Naive thymus-derived CD8-positive, alpha-beta T cell (primary cell): ENCODE measurements at regions not wholly inside any gene's neighbourhood (a gene's known extent, or its start where the extent isn't known, plus 50 kb on each side); places are given as distances from the start of the nearest gene placed in this dataset.

ENCODE experiments used
- ATAC-seq, 2 donors: fragments of 150-1000 bp; cut with Tn5 transposase in 1 of 2; sonication (Bioruptor Pico), chemical (Tn5 transposase) in 1 of 2; 1 replicate in 1 of 2; 2 replicates in 1 of 2; pipeline ENCODE4 v1.10.0; 2021; ENCODE audit warnings: mild to moderate bottlenecking in 2 of 2, moderate library complexity in 2 of 2
- POLR2A ChIA-PET: fragments of 350-600 bp; sonication (Branson Sonifier 250); formaldehyde crosslinking; loops from one replicate; lab custom pipeline; 2021; ENCODE audit warnings: antibody characterized with exemption; lab: Charles Lee
- DNase-seq, 10 donors: peaks; one replicate each; pipeline versions ENCODE4 v3.0.0 to v3.0.0-alpha.2; 2020 to 2022
- H3K27ac Mint-ChIP-seq, 10 donors: one replicate each; pipeline ENCODE4 v1.8.0; 2020 to 2022; ENCODE audit warnings: mild to moderate bottlenecking in 10 of 10, mixed read lengths in 10 of 10, moderate library complexity in 4 of 10, inconsistent platforms in 1 of 10
- H3K27me3 Mint-ChIP-seq, 5 donors: one replicate each; pipeline ENCODE4 v1.8.0; 2021 to 2022; ENCODE audit warnings: mixed read lengths in 5 of 5
- H3K36me3 Mint-ChIP-seq, 3 donors: one replicate each; pipeline ENCODE4 v1.8.0; 2020 to 2022; ENCODE audit warnings: mixed read lengths in 3 of 3, mild to moderate bottlenecking in 2 of 3, inconsistent platforms in 1 of 3
- H3K4me1 Mint-ChIP-seq, 4 donors: one replicate each; pipeline ENCODE4 v1.8.0; 2021 to 2022; ENCODE audit warnings: mixed read lengths in 4 of 4
- H3K4me3 Mint-ChIP-seq, 10 donors: one replicate each; pipeline ENCODE4 v1.8.0; 2020 to 2022; ENCODE audit warnings: mild to moderate bottlenecking in 10 of 10, mixed read lengths in 10 of 10, moderate library complexity in 6 of 10, inconsistent platforms in 1 of 10
- H3K9me3 Mint-ChIP-seq, 9 donors: one replicate each; pipeline ENCODE4 v1.8.0; 2020 to 2022; ENCODE audit warnings: mixed read lengths in 9 of 9, mild to moderate bottlenecking in 3 of 9, inconsistent platforms in 1 of 9, moderate library complexity in 1 of 9

GRCh38 chr3:82103241-82103640 is 341.8 kb upstream of the GBE1 start:
- no peaks in the 10 kb centered on the region for H3K4me1 Mint-ChIP-seq
- DNase-seq (no peak), ATAC-seq (no peak)
- no peaks in the 10 kb centered on the region for H3K36me3 Mint-ChIP-seq
- peaks cover 0 to 4% (median 0%) of the 10 kb centered on the region in 5 donors for H3K27me3 Mint-ChIP-seq
- POLR2A ChIA-PET, result no interaction called here
- H3K27ac Mint-ChIP-seq, result no peak overlapping the region
- H3K4me3 Mint-ChIP-seq, result no peak overlapping the region
- peaks cover 0 to 4% (median 0%) of the 10 kb centered on the region in 9 donors for H3K9me3 Mint-ChIP-seq

- DNase-seq, result no peak
- Mint-ChIP-seq H3K9me3 (peaks cover 0 to 9% (median 0%) of the 10 kb centered on the region in 9 donors), H3K27ac (no peak overlapping the region), H3K4me3 (no peak overlapping the region), H3K27me3 (peaks cover 0 to 4% (median 0%) of the 10 kb centered on the region in 5 donors), H3K4me1 (no peaks in the 10 kb centered on the region), H3K36me3 (no peaks in the 10 kb centered on the region)
- no peak for ATAC-seq
- POLR2A ChIA-PET, result no interaction called here
These were observed 338.9 kb upstream of the GBE1 start for GRCh38 chr3:82100378-82100777.

DNA sequence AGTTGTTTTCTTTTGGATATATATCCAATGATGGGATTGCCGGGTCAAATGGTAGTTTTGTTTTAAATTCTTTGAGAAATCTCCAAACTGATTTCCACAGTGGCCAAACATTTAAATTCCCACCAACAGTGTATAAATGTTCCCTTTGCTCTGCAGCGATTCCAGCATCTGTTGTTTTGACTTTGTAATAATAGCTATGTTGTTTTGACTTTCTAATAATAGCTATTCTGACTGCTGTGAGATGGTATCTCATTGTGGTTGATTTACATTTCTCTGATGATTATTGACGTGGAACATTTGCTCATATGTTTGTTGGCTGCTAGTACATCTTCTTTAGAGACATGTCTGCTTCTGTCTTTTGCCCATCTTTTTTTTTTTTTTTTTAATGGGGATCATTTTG is 332.2 kb upstream of the GBE1 start:
- no peak overlapping the region for H3K27ac Mint-ChIP-seq
- H3K4me3 Mint-ChIP-seq, result no peak overlapping the region
- H3K9me3 Mint-ChIP-seq, result peaks cover 0 to 9% (median 0%) of the 10 kb centered on the region in 9 donors
- DNase-seq (no peak), ATAC-seq (no peak)
- H3K36me3 Mint-ChIP-seq, result no peaks in the 10 kb centered on the region
- POLR2A ChIA-PET, result no interaction called here
- H3K27me3 Mint-ChIP-seq, result no peaks in the 10 kb centered on the region
- peaks cover 0 to 2% (median 0%) of the 10 kb centered on the region in 4 donors for H3K4me1 Mint-ChIP-seq

DNA sequence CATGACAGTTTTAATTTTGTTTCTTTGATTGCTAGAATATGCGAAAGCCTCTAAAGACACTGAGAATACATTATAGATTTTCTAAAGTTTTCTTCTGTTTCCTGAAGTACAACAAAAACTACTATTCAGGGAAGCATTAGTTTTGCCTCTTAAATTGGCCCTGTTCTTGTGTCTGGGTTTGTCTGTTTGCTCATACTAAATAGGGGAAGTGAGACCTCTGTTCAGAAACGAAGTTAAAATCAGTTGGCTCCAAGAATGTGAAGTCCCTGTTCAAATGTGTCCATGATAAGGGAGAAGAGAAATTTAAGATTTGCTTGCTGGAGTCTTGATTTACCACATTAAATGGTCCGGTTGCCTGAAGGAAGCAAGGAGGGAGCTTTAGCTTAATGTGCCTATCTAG is 327.3 kb upstream of the GBE1 start:
- no peak for DNase-seq
- Mint-ChIP-seq H3K27ac (no peak overlapping the region), H3K4me3 (no peak overlapping the region), H3K4me1 (peaks cover 0 to 2% (median 0%) of the 10 kb centered on the region in 4 donors), H3K9me3 (peaks cover 0 to 7% (median 0%) of the 10 kb centered on the region in 9 donors), H3K36me3 (no peaks in the 10 kb centered on the region), H3K27me3 (no peaks in the 10 kb centered on the region)
- no peak for ATAC-seq
- POLR2A ChIA-PET, result no interaction called here

DNA sequence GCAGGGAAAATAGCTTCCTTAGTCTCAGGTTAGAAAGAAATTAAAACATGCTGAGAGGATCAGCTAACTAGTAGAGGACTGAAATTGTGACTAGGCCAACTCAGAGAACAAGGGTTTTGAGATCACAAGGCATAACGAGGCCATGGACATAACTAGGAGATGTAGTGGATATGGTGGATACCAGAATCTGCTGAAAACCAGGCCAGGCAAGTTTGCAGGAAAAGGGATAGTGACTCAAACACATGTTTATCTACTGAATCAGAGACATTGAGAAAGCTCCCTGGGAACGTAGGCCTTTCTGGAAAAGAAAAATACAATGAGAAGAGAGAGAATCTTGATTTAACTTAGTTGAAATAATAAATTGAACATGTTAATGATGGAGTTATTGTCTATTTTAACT is 326.5 kb upstream of the GBE1 start:
- no peak overlapping the region for H3K27ac Mint-ChIP-seq
- POLR2A ChIA-PET, result no interaction called here
- peaks cover 0 to 2% (median 0%) of the 10 kb centered on the region in 4 donors for H3K4me1 Mint-ChIP-seq
- H3K4me3 Mint-ChIP-seq, result no peak overlapping the region
- H3K27me3 Mint-ChIP-seq, result no peaks in the 10 kb centered on the region
- ATAC-seq (no peak), DNase-seq (no peak)
- peaks cover 0 to 2% (median 0%) of the 10 kb centered on the region in 9 donors for H3K9me3 Mint-ChIP-seq
- H3K36me3 Mint-ChIP-seq, result no peaks in the 10 kb centered on the region

GRCh38 chr3:82085851-82086475 is 324.5 kb upstream of the GBE1 start:
- H3K27ac Mint-ChIP-seq, result no peak overlapping the region
- H3K27me3 Mint-ChIP-seq, result no peaks in the 10 kb centered on the region
- H3K4me1 Mint-ChIP-seq, result peaks cover 0 to 2% (median 0%) of the 10 kb centered on the region in 4 donors
- DNase-seq (no peak), ATAC-seq (no peak)
- H3K9me3 Mint-ChIP-seq, result peaks cover 0 to 2% (median 0%) of the 10 kb centered on the region in 9 donors
- no peak overlapping the region for H3K4me3 Mint-ChIP-seq
- no peaks in the 10 kb centered on the region for H3K36me3 Mint-ChIP-seq
- POLR2A ChIA-PET, result no interaction called here

DNA sequence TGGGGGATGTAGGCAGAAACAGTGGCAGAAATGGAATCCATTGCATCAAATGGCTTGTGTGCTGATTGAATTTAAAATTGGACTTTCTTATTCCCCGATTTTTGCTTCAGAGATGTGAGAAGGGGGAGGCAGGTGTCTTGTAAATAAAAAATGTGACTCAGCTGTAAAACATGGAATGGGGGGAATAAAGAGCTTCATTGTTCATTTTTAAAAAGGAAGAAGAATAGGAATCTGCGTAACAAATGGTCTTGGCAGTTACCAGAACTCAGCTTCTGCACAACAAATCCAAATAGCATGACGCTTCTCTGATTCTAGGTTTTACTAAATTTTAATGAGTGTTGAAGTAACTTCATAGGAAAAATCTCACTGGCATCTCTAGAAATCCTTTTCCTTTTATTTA is 323.9 kb upstream of the GBE1 start:
- POLR2A ChIA-PET, result no interaction called here
- DNase-seq (no peak), ATAC-seq (no peak)
- Mint-ChIP-seq H3K27ac (no peak overlapping the region), H3K4me3 (no peak overlapping the region), H3K36me3 (no peaks in the 10 kb centered on the region), H3K27me3 (no peaks in the 10 kb centered on the region), H3K4me1 (peaks cover 0 to 2% (median 0%) of the 10 kb centered on the region in 4 donors), H3K9me3 (peaks cover 0 to 2% (median 0%) of the 10 kb centered on the region in 9 donors)

GRCh38 chr3:82084824-82085223 is 323.4 kb upstream of the GBE1 start:
- H3K4me3 Mint-ChIP-seq, result no peak overlapping the region
- no peaks in the 10 kb centered on the region for H3K36me3 Mint-ChIP-seq
- H3K27ac Mint-ChIP-seq, result no peak overlapping the region
- H3K9me3 Mint-ChIP-seq, result peaks cover 0 to 2% (median 0%) of the 10 kb centered on the region in 9 donors
- H3K4me1 Mint-ChIP-seq, result peaks cover 0 to 2% (median 0%) of the 10 kb centered on the region in 4 donors
- ATAC-seq (no peak), DNase-seq (no peak)
- H3K27me3 Mint-ChIP-seq, result no peaks in the 10 kb centered on the region
- POLR2A ChIA-PET, result no interaction called here

DNA sequence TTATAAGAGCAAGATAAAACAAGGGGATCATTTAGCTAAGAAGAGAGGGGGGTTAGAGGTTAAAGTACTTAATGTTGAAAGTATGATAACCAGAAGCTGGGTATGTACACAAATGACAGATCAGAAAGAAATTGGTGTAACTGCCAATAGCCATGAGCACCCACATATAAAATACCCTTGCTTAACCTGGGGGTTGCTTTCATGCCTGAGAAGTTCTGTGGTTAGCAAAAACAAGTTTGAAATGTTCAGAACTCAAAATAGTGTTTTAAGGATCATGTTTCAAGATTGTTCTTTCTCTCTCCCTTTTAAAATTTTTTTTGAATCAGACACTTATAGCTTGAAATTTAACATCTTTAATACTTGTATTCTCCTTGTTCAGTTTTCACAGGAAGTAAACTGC is 321.4 kb upstream of the GBE1 start:
- no peaks in the 10 kb centered on the region for H3K36me3 Mint-ChIP-seq
- H3K4me1 Mint-ChIP-seq, result no peaks in the 10 kb centered on the region
- peaks cover 0 to 2% (median 0%) of the 10 kb centered on the region in 9 donors for H3K9me3 Mint-ChIP-seq
- H3K27ac Mint-ChIP-seq, result no peak overlapping the region
- no peaks in the 10 kb centered on the region for H3K27me3 Mint-ChIP-seq
- ATAC-seq, result no peak
- POLR2A ChIA-PET, result no interaction called here
- DNase-seq, result no peak
- no peak overlapping the region for H3K4me3 Mint-ChIP-seq

DNA sequence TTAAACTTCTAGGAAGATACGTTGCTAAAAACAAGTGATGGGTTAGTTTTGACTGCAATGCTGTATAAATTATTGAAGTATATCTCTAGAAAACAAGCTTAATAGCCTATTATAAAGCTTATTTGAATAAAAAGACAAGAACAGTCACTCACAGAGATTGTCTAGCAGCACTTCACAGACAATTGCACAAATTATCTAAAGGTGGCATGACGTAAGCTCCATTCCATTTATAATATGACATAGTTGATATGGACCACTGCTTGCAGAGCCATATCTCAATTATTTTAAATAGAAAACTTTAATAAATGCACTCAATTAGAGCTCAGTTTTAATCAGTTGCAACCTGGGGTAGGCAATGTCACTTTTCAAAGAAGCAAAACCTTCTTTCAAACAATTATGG is 319.9 kb upstream of the GBE1 start:
- ATAC-seq, result no peak
- H3K4me1 Mint-ChIP-seq, result no peaks in the 10 kb centered on the region
- H3K4me3 Mint-ChIP-seq, result no peak overlapping the region
- H3K9me3 Mint-ChIP-seq, result no peaks in the 10 kb centered on the region
- no peak for DNase-seq
- H3K27ac Mint-ChIP-seq, result no peak overlapping the region
- POLR2A ChIA-PET, result no interaction called here
- no peaks in the 10 kb centered on the region for H3K27me3 Mint-ChIP-seq
- H3K36me3 Mint-ChIP-seq, result no peaks in the 10 kb centered on the region

DNA sequence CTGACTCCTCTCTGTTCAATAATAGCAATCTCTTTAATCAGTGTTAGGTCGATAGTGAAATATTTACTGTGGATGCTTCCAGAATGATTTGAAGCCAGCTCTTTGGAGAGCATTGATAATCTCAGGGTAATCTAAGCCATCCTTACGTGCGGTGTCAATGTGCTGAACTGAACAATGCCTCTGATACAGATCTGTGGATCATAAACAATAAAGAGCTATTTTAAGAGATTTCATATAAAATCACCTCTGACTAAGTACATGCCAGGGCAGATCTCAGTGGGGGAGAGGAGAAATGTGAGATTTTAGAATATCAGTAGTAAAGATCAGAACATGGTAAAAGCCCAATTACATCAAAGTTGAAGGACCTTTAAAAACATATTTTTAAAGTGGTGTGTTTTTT is 319.3 kb upstream of the GBE1 start:
- ATAC-seq (no peak), DNase-seq (no peak)
- Mint-ChIP-seq H3K4me3 (no peak overlapping the region), H3K27ac (no peak overlapping the region), H3K4me1 (no peaks in the 10 kb centered on the region), H3K36me3 (no peaks in the 10 kb centered on the region), H3K9me3 (no peaks in the 10 kb centered on the region), H3K27me3 (no peaks in the 10 kb centered on the region)
- POLR2A ChIA-PET, result no interaction called here

- H3K27me3 Mint-ChIP-seq, result no peaks in the 10 kb centered on the region
- no peak overlapping the region for H3K27ac Mint-ChIP-seq
- no peak overlapping the region for H3K4me3 Mint-ChIP-seq
- DNase-seq (no peak), ATAC-seq (no peak)
- H3K4me1 Mint-ChIP-seq, result no peaks in the 10 kb centered on the region
- POLR2A ChIA-PET, result no interaction called here
- H3K36me3 Mint-ChIP-seq, result no peaks in the 10 kb centered on the region
- no peaks in the 10 kb centered on the region for H3K9me3 Mint-ChIP-seq
These were observed 318.8 kb upstream of the GBE1 start for GRCh38 chr3:82080261-82080660.

DNA sequence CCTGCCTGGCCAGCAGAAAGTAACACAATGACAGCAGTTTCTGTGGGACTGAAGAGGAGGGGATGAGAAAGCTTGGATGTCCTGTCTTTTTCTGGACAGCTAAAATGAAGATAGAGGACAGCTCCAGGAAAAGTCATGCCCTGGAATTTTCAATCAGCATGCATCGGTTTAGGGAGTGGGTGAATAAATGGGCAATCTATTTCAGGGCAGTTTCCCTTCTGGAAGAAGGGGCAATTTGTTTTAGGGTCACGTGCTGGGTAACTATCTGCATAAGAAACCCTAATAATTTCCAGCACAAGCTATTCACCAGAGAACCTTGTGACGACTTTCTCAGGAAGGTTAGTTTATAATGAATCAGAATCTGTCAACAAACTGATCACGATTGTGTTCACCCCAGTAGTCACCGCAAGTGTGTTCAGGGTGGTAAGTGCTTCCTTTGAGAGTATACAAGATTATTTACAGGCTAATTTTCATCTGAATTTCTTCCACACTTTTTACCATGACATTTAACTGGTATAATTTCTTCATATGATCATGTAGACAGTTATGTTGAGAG is 318.0 kb upstream of the GBE1 start:
- Mint-ChIP-seq H3K4me1 (no peaks in the 10 kb centered on the region), H3K9me3 (no peaks in the 10 kb centered on the region), H3K36me3 (no peaks in the 10 kb centered on the region), H3K27ac (no peak overlapping the region), H3K27me3 (no peaks in the 10 kb centered on the region), H3K4me3 (no peak overlapping the region)
- ATAC-seq (no peak), DNase-seq (no peak)
- POLR2A ChIA-PET, result no interaction called here

GRCh38 chr3:82078246-82078645 is 316.8 kb upstream of the GBE1 start:
- ATAC-seq, result no peak
- Mint-ChIP-seq H3K27me3 (no peaks in the 10 kb centered on the region), H3K36me3 (no peaks in the 10 kb centered on the region)

More at GRCh38 chr3:82078246-82078645, 316.8 kb upstream of the GBE1 start:
- DNase-seq, result no peak
- Mint-ChIP-seq H3K9me3 (no peaks in the 10 kb centered on the region), H3K27ac (no peak overlapping the region), H3K4me1 (no peaks in the 10 kb centered on the region), H3K4me3 (no peak overlapping the region)
- POLR2A ChIA-PET, result no interaction called here
